ENCODE measurements at regions not wholly inside any gene's neighbourhood (a gene's known extent, or its start where the extent isn't known, plus 50 kb on each side); places are given as distances from the start of the nearest gene placed in this dataset.

GRCh38 chr3:66606868-66607267, 106.0 kb upstream of the LRIG1 start:
- TF ChIP-seq CTCF (IDR thresholded peaks at IDR 0.05) (no peak), EP300 (IDR thresholded peaks at IDR 0.05) (no peak), POLR2A (IDR thresholded peaks at IDR 0.05) (no peak)

Data from ovary (tissue), 3 donors.